NCI-H1436 (cell line): ENCODE measurements at regions not wholly inside any gene's neighbourhood (a gene's known extent, or its start where the extent isn't known, plus 50 kb on each side); places are given as distances from the start of the nearest gene placed in this dataset.

Experiments used
- DNase-seq: peaks from one replicate; lab custom pipeline; 2025; lab: John Stamatoyannopoulos, UW

GRCh38 chr6:109227646-109228045 is 132.3 kb downstream of the CEP57L1 start:
- no peak for DNase-seq

GRCh38 chr6:109226353-109226752 is 131.0 kb downstream of the CEP57L1 start:
- no peak for DNase-seq

- no peak for DNase-seq
Observed at GRCh38 chr6:109225946-109226345, 130.6 kb downstream of the CEP57L1 start.

- no peak for DNase-seq
Observed at GRCh38 chr6:109224994-109225393, 129.7 kb downstream of the CEP57L1 start.

DNA sequence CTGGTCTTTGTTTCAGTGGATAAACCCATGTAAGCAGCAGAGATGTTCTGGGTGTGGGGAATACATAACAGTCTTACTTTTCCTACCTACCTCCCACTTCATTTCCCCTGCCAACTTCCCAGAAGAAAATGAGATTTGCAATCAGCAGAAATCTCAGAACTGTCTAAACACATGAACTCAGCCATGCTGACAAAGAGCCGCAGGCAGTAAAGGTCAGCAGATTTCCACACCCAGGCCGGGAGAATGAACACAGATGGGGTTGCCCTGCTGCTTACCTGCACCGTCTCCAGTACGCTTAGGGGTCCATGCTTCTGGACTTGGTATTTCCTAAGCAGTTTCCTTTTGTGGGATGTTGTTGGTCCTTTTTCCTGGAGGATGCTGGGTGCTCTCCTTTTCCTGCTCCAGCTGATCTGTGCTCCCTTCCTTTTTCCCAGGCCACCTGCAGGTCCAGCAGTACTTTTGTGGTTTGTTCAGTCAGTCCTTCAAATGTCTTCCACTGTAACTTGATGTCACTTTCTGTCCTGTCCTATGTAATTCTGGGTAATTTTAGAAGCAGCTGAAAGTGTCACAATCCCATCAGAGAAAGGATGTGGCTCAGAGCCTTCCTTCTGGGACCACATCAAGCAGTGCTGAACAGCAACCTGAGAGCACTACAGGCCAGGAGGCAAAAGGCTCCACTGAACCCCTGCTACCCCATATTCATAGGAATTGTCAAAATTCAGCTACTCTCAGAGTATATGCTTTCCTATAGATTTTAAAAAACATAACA is 129.0 kb downstream of the CEP57L1 start:
- no peak for DNase-seq

- no peak for DNase-seq
Observed at GRCh38 chr6:109222848-109223247, 127.5 kb downstream of the CEP57L1 start.

- DNase-seq = no peak
Observed at GRCh38 chr6:109221543-109222195, 126.4 kb downstream of the CEP57L1 start.
